Gastrocnemius medialis (tissue), 4 donors: ENCODE measurements at regions not wholly inside any gene's neighbourhood (a gene's known extent, or its start where the extent isn't known, plus 50 kb on each side); places are given as distances from the start of the nearest gene placed in this dataset.

Experiments used
- ATAC-seq, 2 donors: fragments of 150-250 bp; one replicate each; pipeline ENCODE4 v1.9.1; 2016
- DNase-seq, 2 donors: peaks; one replicate each; pipeline ENCODE4 v3.0.0-alpha.2; 2019
- H3K27ac ChIP-seq, 4 donors: fragments of 200-600 bp; sonication (generic); 1 replicate in 1 of 4; 2 replicates in 3 of 4; pipeline ENCODE4 v1.5.1; 2016 to 2018; ENCODE audit warnings: mild to moderate bottlenecking in 2 of 4, moderate library complexity in 1 of 4
- H3K27me3 ChIP-seq, 3 donors: fragments of 200-600 bp; sonication (generic) in 2 of 3; 1 replicate in 1 of 3; 2 replicates in 2 of 3; pipeline versions ENCODE4 v1.5.1 to v1.6.0; 2016 to 2019; ENCODE audit warnings: mild to moderate bottlenecking in 1 of 3, moderate library complexity in 1 of 3
- H3K36me3 ChIP-seq, 2 donors: fragments of 200-600 bp; sonication (generic) in 1 of 2; one replicate each; pipeline ENCODE4 v1.5.1; 2017 to 2018
- H3K4me1 ChIP-seq, 2 donors: fragments of 200-600 bp; sonication (generic) in 1 of 2; one replicate each; pipeline ENCODE4 v1.5.1; 2016 to 2017; ENCODE audit warnings: mild to moderate bottlenecking in 2 of 2
- H3K4me3 ChIP-seq, 4 donors: fragments of 200-600 bp; sonication (generic) in 3 of 4; 1 replicate in 1 of 4; 2 replicates in 3 of 4; pipeline ENCODE4 v1.5.1; 2016 to 2019; ENCODE audit warnings: mild to moderate bottlenecking in 2 of 4
- H3K9me3 ChIP-seq, 3 donors: fragments of 200-600 bp; sonication (generic) in 2 of 3; 1 replicate in 1 of 3; 2 replicates in 2 of 3; pipeline ENCODE4 v1.5.1; 2016 to 2019
- POLR2A ChIP-seq, 2 donors: fragments of 450-650 bp; IDR thresholded peaks; one replicate each; pipeline ENCODE4 v1.6.1; 2017; ENCODE audit warnings: antibody characterized with exemption in 2 of 2, mild to moderate bottlenecking in 2 of 2, moderate library complexity in 2 of 2
- in situ Hi-C, 4 donors: fragments of 200-750 bp; cut with MboI; loops; one replicate each; pipeline versions ENCODE4 v1.15.0 to v1.8.0; 2017; ENCODE audit warnings: low sequenced_read_pairs in 4 of 4
- intact Hi-C: fragments of 100-400 bp; cut with DNase I; formaldehyde crosslinking; loops from one replicate; pipeline ENCODE4 v1.15.1; 2023; ENCODE audit warnings: low total_unique reads
- TF ChIP-seq, protein P1 (sequence below), 5 experiments: fragments of 450-650 bp in 3 of 5; fragments of 200-600 bp in 2 of 5; sonication (generic) in 2 of 5; IDR thresholded peaks in 4 of 5; conservative IDR thresholded peaks in 1 of 5; 1 replicate in 4 of 5; 2 replicates in 1 of 5; pipeline ENCODE4 v1.5.1; 2016 to 2019; ENCODE audit warnings: antibody characterized with exemption in 5 of 5, mild to moderate bottlenecking in 3 of 5, moderate library complexity in 3 of 5

DNA sequence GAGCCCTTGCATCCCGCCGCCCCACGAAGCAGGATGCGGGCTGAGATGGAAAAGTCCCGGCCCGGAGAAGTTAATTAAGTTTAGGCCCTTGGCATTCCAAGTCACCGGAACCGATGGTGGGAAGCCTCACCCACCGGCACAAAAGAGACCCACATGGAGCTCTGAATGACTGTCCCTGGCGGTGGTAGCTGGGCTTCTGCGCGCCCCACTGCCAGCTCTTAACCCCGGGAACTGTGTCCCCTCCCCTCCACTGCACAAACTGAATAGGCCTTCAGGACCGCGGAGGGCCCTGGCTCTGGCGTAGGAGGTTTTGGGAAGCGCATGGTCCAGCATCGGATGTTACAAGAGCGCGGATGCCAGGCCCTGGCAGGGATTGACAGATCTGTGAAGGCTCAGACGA is 291.1 kb upstream of the TUT7 start:
- in situ Hi-C loops (loop anchor here in 1 of 4 donors (25.0 kb wide), 2 partner anchors 92 to 667 kb away; no protein-coding TSS in a partner anchor), intact Hi-C loops (no loop called here)
- TF ChIP-seq, protein P1, sequence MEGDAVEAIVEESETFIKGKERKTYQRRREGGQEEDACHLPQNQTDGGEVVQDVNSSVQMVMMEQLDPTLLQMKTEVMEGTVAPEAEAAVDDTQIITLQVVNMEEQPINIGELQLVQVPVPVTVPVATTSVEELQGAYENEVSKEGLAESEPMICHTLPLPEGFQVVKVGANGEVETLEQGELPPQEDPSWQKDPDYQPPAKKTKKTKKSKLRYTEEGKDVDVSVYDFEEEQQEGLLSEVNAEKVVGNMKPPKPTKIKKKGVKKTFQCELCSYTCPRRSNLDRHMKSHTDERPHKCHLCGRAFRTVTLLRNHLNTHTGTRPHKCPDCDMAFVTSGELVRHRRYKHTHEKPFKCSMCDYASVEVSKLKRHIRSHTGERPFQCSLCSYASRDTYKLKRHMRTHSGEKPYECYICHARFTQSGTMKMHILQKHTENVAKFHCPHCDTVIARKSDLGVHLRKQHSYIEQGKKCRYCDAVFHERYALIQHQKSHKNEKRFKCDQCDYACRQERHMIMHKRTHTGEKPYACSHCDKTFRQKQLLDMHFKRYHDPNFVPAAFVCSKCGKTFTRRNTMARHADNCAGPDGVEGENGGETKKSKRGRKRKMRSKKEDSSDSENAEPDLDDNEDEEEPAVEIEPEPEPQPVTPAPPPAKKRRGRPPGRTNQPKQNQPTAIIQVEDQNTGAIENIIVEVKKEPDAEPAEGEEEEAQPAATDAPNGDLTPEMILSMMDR (IDR thresholded peaks at IDR 0.05 in 4 of 5, conservative IDR thresholded peaks at IDR 0.05 in 1 of 5) = no peak
- TF ChIP-seq POLR2A (IDR thresholded peaks at IDR 0.05) = no peak
- Histone ChIP-seq H3K4me1 (no peaks in the 10 kb centered on the region), H3K9me3 (no peaks in the 10 kb centered on the region), H3K27ac (no peak overlapping the region), H3K4me3 (no peak overlapping the region), H3K36me3 (no peaks in the 10 kb centered on the region), H3K27me3 (no peaks in the 10 kb centered on the region)
- ATAC-seq (no peak), DNase-seq (no peak)

DNA sequence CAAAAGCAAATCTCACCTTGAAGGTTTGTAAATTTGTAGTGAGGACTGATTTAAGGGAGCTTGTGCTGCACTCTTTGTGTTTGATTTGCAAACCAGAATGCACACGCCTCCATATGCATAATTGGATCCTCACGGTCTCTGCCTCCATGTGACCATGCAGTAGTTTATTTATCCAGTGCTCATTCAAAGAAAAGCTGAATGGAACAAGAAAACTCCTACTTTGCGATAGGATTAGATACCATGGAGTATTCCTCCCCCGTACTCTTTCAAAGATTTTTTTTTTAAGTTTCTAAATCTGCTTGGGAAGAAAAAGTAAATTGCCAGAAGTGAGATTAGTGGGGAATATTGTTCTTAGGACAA is 290.4 kb upstream of the TUT7 start:
- DNase-seq (no peak), ATAC-seq (no peak)
- Histone ChIP-seq H3K27me3 (no peaks in the 10 kb centered on the region), H3K4me3 (no peak overlapping the region), H3K9me3 (no peaks in the 10 kb centered on the region), H3K36me3 (no peaks in the 10 kb centered on the region), H3K4me1 (no peaks in the 10 kb centered on the region), H3K27ac (no peak overlapping the region)
- intact Hi-C loops = no loop called here
- TF ChIP-seq, protein P1 (IDR thresholded peaks at IDR 0.05 in 4 of 5, conservative IDR thresholded peaks at IDR 0.05 in 1 of 5) = no peak
- TF ChIP-seq POLR2A (IDR thresholded peaks at IDR 0.05) = no peak
- in situ Hi-C loops = loop anchor here in 1 of 4 donors (25.0 kb wide), 2 partner anchors 93 to 668 kb away; no protein-coding TSS in a partner anchor

DNA sequence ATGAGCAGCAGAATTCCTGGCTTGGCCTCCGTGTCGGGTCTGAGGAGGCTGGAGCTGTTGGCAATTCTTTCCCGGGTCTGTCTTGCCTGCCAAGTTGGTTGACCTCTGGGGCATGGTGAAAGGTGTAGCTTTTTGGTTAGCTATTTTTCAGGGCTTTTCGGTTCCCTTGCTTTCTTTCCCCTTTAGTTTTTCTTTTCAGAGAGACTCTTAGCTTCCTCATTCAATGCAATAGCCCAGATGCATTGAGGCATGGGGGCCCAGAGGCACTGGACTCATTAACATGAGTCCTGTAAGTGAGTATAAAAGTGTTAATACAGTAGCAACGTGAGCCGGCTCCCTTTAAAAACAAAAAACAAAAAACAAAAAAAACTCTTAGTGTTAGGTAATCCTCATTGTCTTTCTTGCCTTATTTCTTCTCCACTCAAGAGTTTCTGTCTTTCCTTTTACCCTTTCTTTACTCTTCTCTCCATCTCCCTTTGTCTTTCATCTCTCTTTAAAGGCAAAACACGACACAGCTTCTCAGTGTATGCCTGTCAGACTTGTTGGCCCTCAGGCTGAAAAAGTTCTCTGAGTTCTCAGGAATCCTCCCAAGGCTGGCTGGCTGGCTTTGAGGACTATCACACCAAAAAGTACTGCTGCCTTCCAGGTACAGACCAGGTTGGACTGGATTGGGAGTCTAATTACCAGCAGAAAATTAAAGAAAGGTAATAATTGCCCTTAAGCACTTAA is 289.9 kb upstream of the TUT7 start:
- H3K9me3 ChIP-seq = no peaks in the 10 kb centered on the region
- H3K27ac ChIP-seq = no peak overlapping the region
- in situ Hi-C loops = loop anchor here in 1 of 4 donors (25.0 kb wide), 2 partner anchors 93 to 668 kb away; no protein-coding TSS in a partner anchor
- TF ChIP-seq, protein P1 (IDR thresholded peaks at IDR 0.05 in 4 of 5, conservative IDR thresholded peaks at IDR 0.05 in 1 of 5) = no peak
- no peak for TF ChIP-seq POLR2A (IDR thresholded peaks at IDR 0.05)
- H3K36me3 ChIP-seq = no peaks in the 10 kb centered on the region
- H3K4me1 ChIP-seq = no peaks in the 10 kb centered on the region
- no peak overlapping the region for H3K4me3 ChIP-seq
- DNase-seq = no peak
- ATAC-seq = no peak
- H3K27me3 ChIP-seq = no peaks in the 10 kb centered on the region
- intact Hi-C loops = no loop called here

DNA sequence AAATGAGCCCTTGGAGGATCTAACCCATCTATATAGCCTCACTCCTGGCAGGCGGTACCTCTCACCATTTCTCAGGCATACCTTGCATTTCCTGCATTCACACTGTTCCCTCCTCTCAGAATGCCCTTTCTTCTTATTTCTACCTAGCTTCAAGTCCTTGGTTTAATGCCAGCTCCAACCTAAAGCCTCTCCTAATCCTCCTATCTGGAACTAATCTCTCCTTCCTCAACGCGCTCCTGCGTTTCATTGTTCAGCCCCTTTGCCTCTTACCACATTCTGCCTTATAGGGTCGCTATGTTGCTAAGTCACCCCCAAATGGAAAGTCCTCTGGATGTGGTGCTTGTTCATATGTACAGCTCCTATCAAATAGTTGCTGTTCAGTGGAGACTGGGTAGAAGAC is 288.5 kb upstream of the TUT7 start:
- in situ Hi-C loops (loop anchor here in 1 of 4 donors (25.0 kb wide), 2 partner anchors 95 to 670 kb away; no protein-coding TSS in a partner anchor), intact Hi-C loops (no loop called here)
- no peaks in the 10 kb centered on the region for H3K27me3 ChIP-seq
- ATAC-seq (no peak), DNase-seq (no peak)
- no peak overlapping the region for H3K4me3 ChIP-seq
- no peaks in the 10 kb centered on the region for H3K36me3 ChIP-seq
- H3K9me3 ChIP-seq = no peaks in the 10 kb centered on the region
- no peak overlapping the region for H3K27ac ChIP-seq
- no peaks in the 10 kb centered on the region for H3K4me1 ChIP-seq
- TF ChIP-seq POLR2A (IDR thresholded peaks at IDR 0.05) = no peak
- TF ChIP-seq, protein P1 (IDR thresholded peaks at IDR 0.05 in 4 of 5, conservative IDR thresholded peaks at IDR 0.05 in 1 of 5) = no peak
